PC-9 (cell line): ENCODE measurements at regions not wholly inside any gene's neighbourhood (a gene's known extent, or its start where the extent isn't known, plus 50 kb on each side); places are given as distances from the start of the nearest gene placed in this dataset.
A peak's percentile ranks its signal among the peaks of the same experiment; 100 is the strongest.
"Not testable (repeated sequence)": the region's sequence is repeated elsewhere in the genome, so short reads cannot be mapped to it uniquely, and the experiment has no call there.

ENCODE experiments used
- BruUV-seq: library from RNA; stranded (reverse); fragments of 400-500 nt; replicated peaks from 2 replicates; lab custom pipeline; 2021; lab: Mats Ljungman, UMichigan
- CTCF ChIA-PET: fragments of 300-600 bp; sonication (Branson Sonifier 250); formaldehyde crosslinking; loops from one replicate; lab custom pipeline; 2022; ENCODE audit warnings: antibody characterized with exemption; lab: Charles Lee
- POLR2A ChIA-PET: fragments of 300-600 bp; sonication (Branson Sonifier 250); formaldehyde crosslinking; loops from one replicate; lab custom pipeline; 2022; ENCODE audit warnings: antibody characterized with exemption; ENCODE audit not compliant: unreplicated experiment; lab: Charles Lee
- DNase-seq, 2 experiments: peaks; one replicate each; pipeline versions ENCODE4 v3.0.0 to v3.0.0-alpha.2; 2015 to 2022; ENCODE audit warnings: mixed read lengths in 1 of 2
- H2AFZ ChIP-seq: fragments of 200-600 bp; sonication (generic); 2 replicates; pipeline ENCODE4 v1.8.1; 2017; ENCODE audit warnings: antibody characterized with exemption
- H3F3A ChIP-seq: fragments of 200-600 bp; sonication (generic); 2 replicates; pipeline ENCODE4 v1.8.1; 2017; ENCODE audit warnings: antibody characterized with exemption, mild to moderate bottlenecking, low read depth; ENCODE audit not compliant: insufficient read depth
- H3K27ac ChIP-seq: fragments of 200-600 bp; sonication (generic); 2 replicates; pipeline ENCODE4 v1.6.1; 2016; ENCODE audit warnings: mixed run types
- H3K27me3 ChIP-seq: fragments of 200-600 bp; sonication (generic); 2 replicates; pipeline ENCODE4 v1.6.1; 2016; ENCODE audit warnings: low read depth, mixed run types; ENCODE audit not compliant: insufficient read depth
- H3K36me3 ChIP-seq: fragments of 200-600 bp; sonication (generic); 2 replicates; pipeline ENCODE4 v1.6.1; 2016; ENCODE audit warnings: low read depth, mixed run types
- H3K4me1 ChIP-seq: fragments of 200-600 bp; sonication (generic); replicated peaks from 2 replicates; pipeline ENCODE4 v1.6.1; 2016; ENCODE audit warnings: mixed run types; ENCODE audit not compliant: insufficient read depth
- H3K4me2 ChIP-seq: fragments of 200-600 bp; sonication (generic); 2 replicates; pipeline ENCODE4 v1.6.1; 2017; ENCODE audit warnings: mixed run types
- H3K4me3 ChIP-seq: fragments of 200-600 bp; sonication (generic); 2 replicates; pipeline ENCODE4 v1.6.1; 2016; ENCODE audit warnings: mixed run types
- H3K79me2 ChIP-seq: fragments of 200-600 bp; sonication (generic); 2 replicates; pipeline ENCODE4 v1.6.1; 2017; ENCODE audit warnings: low read depth, mixed run types
- H3K9me2 ChIP-seq: fragments of 200-600 bp; sonication (generic); 2 replicates; pipeline ENCODE4 v1.8.1; 2017; ENCODE audit warnings: mild to moderate bottlenecking; ENCODE audit not compliant: insufficient read depth
- H3K9me3 ChIP-seq: fragments of 200-600 bp; sonication (generic); 2 replicates; pipeline ENCODE4 v1.8.1; 2016; ENCODE audit warnings: low read depth; ENCODE audit not compliant: insufficient read depth
- H4K20me1 ChIP-seq: fragments of 200-600 bp; sonication (generic); 2 replicates; pipeline ENCODE4 v1.8.1; 2017; ENCODE audit not compliant: insufficient read depth
- CTCF ChIP-seq: fragments of 200-600 bp; sonication (generic); conservative IDR thresholded peaks from 2 replicates; pipeline ENCODE4 v1.6.1; 2017; ENCODE audit warnings: mixed run types, antibody characterized with exemption, mild to moderate bottlenecking, moderate library complexity
- EZH2 ChIP-seq: fragments of 200-600 bp; sonication (generic); IDR thresholded peaks from 2 replicates; pipeline ENCODE4 v1.8.0; 2017; ENCODE audit warnings: antibody characterized with exemption, low read depth
- intact Hi-C: fragments of 100-400 bp; cut with micrococcal nuclease; formaldehyde crosslinking; loops from one replicate; pipeline ENCODE4 v1.10.0; 2022; ENCODE audit not compliant: unreplicated experiment

- Histone ChIP-seq H3K9me2 (no peaks in the 10 kb centered on the region), H3K9me3 (no peaks in the 10 kb centered on the region), H2AFZ (no peak overlapping the region), H3K27ac (no peak overlapping the region), H3K27me3 (no peaks in the 10 kb centered on the region), H3K79me2 (no peaks in the 10 kb centered on the region), H3K4me1 (no peaks in the 10 kb centered on the region), H3K36me3 (no peaks in the 10 kb centered on the region), H3K4me3 (no peak overlapping the region), H4K20me1 (no peaks in the 10 kb centered on the region), H3K4me2 (no peak overlapping the region), H3F3A (no peaks in the 10 kb centered on the region)
- intact Hi-C loops, result no loop called here
- BruUV-seq, result no TSS peak
- CTCF ChIA-PET, result no interaction called here
- POLR2A ChIA-PET, result no interaction called here
- no peak for TF ChIP-seq CTCF
- no peak for TF ChIP-seq EZH2
- no peak for DNase-seq
Observed at GRCh38 chrX:144042271-144042670, 158.4 kb downstream of the UBE2NL start.

- DNase-seq, result no peak
- intact Hi-C loops, result no loop called here
- H3K27ac ChIP-seq, result no peak overlapping the region
- no peak overlapping the region for H3K4me2 ChIP-seq
- H3K4me3 ChIP-seq, result no peak overlapping the region
- POLR2A ChIA-PET, result no interaction called here
- H3K9me2 ChIP-seq, result no peaks in the 10 kb centered on the region
- H4K20me1 ChIP-seq, result no peaks in the 10 kb centered on the region
- H3K27me3 ChIP-seq, result no peaks in the 10 kb centered on the region
- no TSS peak for BruUV-seq
- no peaks in the 10 kb centered on the region for H3K9me3 ChIP-seq
- H3K36me3 ChIP-seq, result no peaks in the 10 kb centered on the region
- H2AFZ ChIP-seq, result no peak overlapping the region
- CTCF ChIA-PET, result no interaction called here
- H3K79me2 ChIP-seq, result no peaks in the 10 kb centered on the region
- no peaks in the 10 kb centered on the region for H3F3A ChIP-seq
- no peaks in the 10 kb centered on the region for H3K4me1 ChIP-seq
- TF ChIP-seq EZH2, result no peak
- no peak for TF ChIP-seq CTCF
Observed at GRCh38 chrX:144075432-144075831, 191.6 kb downstream of the UBE2NL start.

- H4K20me1 ChIP-seq, H3K9me2 ChIP-seq, CTCF ChIA-PET, H3K9me3 ChIP-seq, POLR2A ChIA-PET, H3K4me3 ChIP-seq, BruUV-seq, H3K27ac ChIP-seq, H3K79me2 ChIP-seq, H3K36me3 ChIP-seq, H3K27me3 ChIP-seq, H3F3A ChIP-seq, H3K4me1 ChIP-seq, intact Hi-C loops, H2AFZ ChIP-seq, H3K4me2 ChIP-seq: not testable (repeated sequence)
- peak in 1 of 2 experiments; percentile 6 for DNase-seq
Observed at GRCh38 chrX:144082237-144082636, 198.4 kb downstream of the UBE2NL start.

GRCh38 chrX:144089674-144090073, 205.8 kb downstream of the UBE2NL start:
- POLR2A ChIA-PET, result not testable (repeated sequence)

GRCh38 chrX:144092116-144092515, 208.2 kb downstream of the UBE2NL start:
- H3K4me2 ChIP-seq, H3K27ac ChIP-seq, POLR2A ChIA-PET, DNase-seq, intact Hi-C loops, H3K79me2 ChIP-seq, H3K9me3 ChIP-seq, H3K36me3 ChIP-seq, H3F3A ChIP-seq, H2AFZ ChIP-seq, H3K27me3 ChIP-seq, CTCF ChIA-PET, BruUV-seq, H3K9me2 ChIP-seq, H3K4me3 ChIP-seq, H3K4me1 ChIP-seq, H4K20me1 ChIP-seq: not testable (repeated sequence)

More at GRCh38 chrX:144089674-144090073, 205.8 kb downstream of the UBE2NL start:
- BruUV-seq, intact Hi-C loops, H3K4me3 ChIP-seq, H2AFZ ChIP-seq, H3K36me3 ChIP-seq, DNase-seq, H4K20me1 ChIP-seq, H3K27me3 ChIP-seq, H3K79me2 ChIP-seq, H3K4me1 ChIP-seq, H3K27ac ChIP-seq, CTCF ChIA-PET, H3F3A ChIP-seq, H3K4me2 ChIP-seq, H3K9me3 ChIP-seq, H3K9me2 ChIP-seq: not testable (repeated sequence)

- H3F3A ChIP-seq, H3K9me3 ChIP-seq, H3K27ac ChIP-seq, DNase-seq, H2AFZ ChIP-seq, H3K4me1 ChIP-seq, H3K27me3 ChIP-seq, intact Hi-C loops, H4K20me1 ChIP-seq, CTCF ChIA-PET, H3K9me2 ChIP-seq, H3K4me2 ChIP-seq, H3K4me3 ChIP-seq, BruUV-seq, POLR2A ChIA-PET, H3K36me3 ChIP-seq, H3K79me2 ChIP-seq: not testable (repeated sequence)
Observed at GRCh38 chrX:144119490-144119889, 235.6 kb downstream of the UBE2NL start.
